H9 (cell line): ENCODE measurements at regions not wholly inside any gene's neighbourhood (a gene's known extent, or its start where the extent isn't known, plus 50 kb on each side); places are given as distances from the start of the nearest gene placed in this dataset.
A peak's percentile ranks its signal among the peaks of the same experiment; 100 is the strongest.

ENCODE experiments used
- DNase-seq: peaks from one replicate; pipeline ENCODE4 v3.0.0-alpha.2; 2017
- H2AFZ ChIP-seq: one replicate; pipeline ENCODE4 v1.6.1; 2013; ENCODE audit warnings: mild to moderate bottlenecking, low read length, control low read depth, moderate library complexity
- H2AK5ac ChIP-seq: 2 replicates; pipeline ENCODE4 v1.6.1; 2013; ENCODE audit warnings: low read length, control low read depth, mixed read lengths; ENCODE audit not compliant: insufficient read length
- H2BK120ac ChIP-seq: one replicate; pipeline ENCODE4 v1.6.1; 2013; ENCODE audit warnings: low read depth, mild to moderate bottlenecking, low read length, control low read depth, inconsistent platforms; ENCODE audit not compliant: poor library complexity, severe bottlenecking
- H2BK12ac ChIP-seq: 2 replicates; pipeline ENCODE4 v1.6.1; 2013; ENCODE audit warnings: low read length, control low read depth, mixed read lengths, low read depth; ENCODE audit not compliant: insufficient read length
- H2BK15ac ChIP-seq: 2 replicates; pipeline ENCODE4 v1.6.1; 2013; ENCODE audit warnings: low read depth, low read length, control low read depth
- H2BK20ac ChIP-seq: one replicate; pipeline ENCODE4 v1.6.1; 2013; ENCODE audit warnings: low read depth, mild to moderate bottlenecking, low read length, control low read depth, inconsistent platforms; ENCODE audit not compliant: poor library complexity, severe bottlenecking
- H2BK5ac ChIP-seq: 2 replicates; pipeline ENCODE4 v1.6.1; 2013; ENCODE audit warnings: low read length, control low read depth, mixed read lengths; ENCODE audit not compliant: insufficient read length
- H3K14ac ChIP-seq: 2 replicates; pipeline ENCODE4 v1.6.1; 2013; ENCODE audit warnings: low read length, control low read depth; ENCODE audit not compliant: insufficient read depth
- H3K18ac ChIP-seq: 2 replicates; pipeline ENCODE4 v1.6.1; 2013; ENCODE audit warnings: low read depth, mild to moderate bottlenecking, mixed read lengths, low read length, control low read depth; ENCODE audit not compliant: insufficient read length
- H3K23ac ChIP-seq: 2 replicates; pipeline ENCODE4 v1.6.1; 2013; ENCODE audit warnings: low read length, control low read depth, mixed read lengths, low read depth; ENCODE audit not compliant: insufficient read length
- H3K23me2 ChIP-seq: 2 replicates; pipeline ENCODE4 v1.6.1; 2013; ENCODE audit warnings: low read depth, mild to moderate bottlenecking, mixed read lengths, low read length, control low read depth; ENCODE audit not compliant: insufficient read length, poor library complexity, severe bottlenecking
- H3K27ac ChIP-seq: 2 replicates; pipeline ENCODE4 v1.5.1; 2013; ENCODE audit warnings: low read length, control low read depth, mixed read lengths, low read depth; ENCODE audit not compliant: insufficient read length
- H3K27me3 ChIP-seq: 2 replicates; pipeline ENCODE4 v1.6.1; 2013; ENCODE audit warnings: low read length, control low read depth, inconsistent platforms; ENCODE audit not compliant: insufficient read depth
- H3K4ac ChIP-seq: 2 replicates; pipeline ENCODE4 v1.6.1; 2013; ENCODE audit warnings: low read depth, mild to moderate bottlenecking, control low read depth, inconsistent platforms, low read length, moderate library complexity
- H3K4me1 ChIP-seq: 2 replicates; pipeline ENCODE4 v1.6.1; 2013; ENCODE audit warnings: low read length, control low read depth, inconsistent platforms; ENCODE audit not compliant: insufficient read depth
- H3K4me2 ChIP-seq: 2 replicates; pipeline ENCODE4 v1.6.1; 2013; ENCODE audit warnings: low read length, control low read depth, mixed read lengths; ENCODE audit not compliant: insufficient read length, insufficient read depth
- H3K56ac ChIP-seq: 2 replicates; pipeline ENCODE4 v1.6.1; 2013; ENCODE audit warnings: low read depth, mild to moderate bottlenecking, mixed read lengths, low read length, control low read depth; ENCODE audit not compliant: insufficient read length
- H3K79me1 ChIP-seq: 2 replicates; pipeline ENCODE4 v1.6.1; 2013; ENCODE audit warnings: low read depth, mild to moderate bottlenecking, moderate library complexity, low read length, control low read depth, inconsistent platforms; ENCODE audit not compliant: insufficient read depth, poor library complexity, severe bottlenecking
- H3K79me2 ChIP-seq: 2 replicates; pipeline ENCODE4 v1.6.1; 2013; ENCODE audit warnings: low read length, control low read depth, inconsistent platforms; ENCODE audit not compliant: insufficient read depth
- H3K9ac ChIP-seq: 2 replicates; pipeline ENCODE4 v1.6.1; 2013; ENCODE audit warnings: low read length, control low read depth, mixed read lengths; ENCODE audit not compliant: insufficient read length; ENCODE audit errors: extremely low read depth
- H3K9me3 ChIP-seq: one replicate; pipeline ENCODE4 v1.6.1; 2013; ENCODE audit warnings: low read depth, low read length, inconsistent platforms; ENCODE audit not compliant: control insufficient read depth
- H3T11ph ChIP-seq: one replicate; pipeline ENCODE4 v1.6.1; 2013; ENCODE audit warnings: mild to moderate bottlenecking, low read length, control low read depth, inconsistent platforms
- H4K20me1 ChIP-seq: one replicate; pipeline ENCODE4 v1.6.1; 2013; ENCODE audit not compliant: control insufficient read depth, insufficient read length, insufficient read depth
- H4K5ac ChIP-seq: 2 replicates; pipeline ENCODE4 v1.6.1; 2013; ENCODE audit warnings: low read depth, mild to moderate bottlenecking, mixed read lengths, low read length, control low read depth; ENCODE audit not compliant: insufficient read length
- H4K8ac ChIP-seq: replicated peaks from 2 replicates; pipeline ENCODE4 v1.6.1; 2013; ENCODE audit warnings: low read length, control low read depth, mixed read lengths, low read depth; ENCODE audit not compliant: insufficient read length
- H4K91ac ChIP-seq: 2 replicates; pipeline ENCODE4 v1.6.1; 2013; ENCODE audit warnings: low read depth, mild to moderate bottlenecking, moderate library complexity, mixed read lengths, low read length, control low read depth; ENCODE audit not compliant: insufficient read length
- H3K27ac Mint-ChIP-seq, 3 experiments: 2 replicates in 2 of 3; 3 replicates in 1 of 3; pipeline ENCODE4 v1.8.0; 2020 to 2021; ENCODE audit warnings: mixed read lengths in 3 of 3, mild to moderate bottlenecking in 1 of 3, moderate library complexity in 1 of 3
- H3K27me3 Mint-ChIP-seq: 2 replicates; pipeline ENCODE4 v1.8.0; 2021; ENCODE audit warnings: low read depth, mild to moderate bottlenecking, moderate library complexity, mixed read lengths
- H3K36me3 Mint-ChIP-seq, 3 experiments: 2 replicates in 2 of 3; 3 replicates in 1 of 3; pipeline ENCODE4 v1.8.0; 2020 to 2021; ENCODE audit warnings: low read depth in 3 of 3, mixed read lengths in 3 of 3; ENCODE audit not compliant: insufficient read depth in 1 of 3
- H3K4me1 Mint-ChIP-seq, 2 experiments: 2 replicates each; pipeline ENCODE4 v1.8.0; 2020; ENCODE audit warnings: mixed read lengths in 2 of 2
- H3K4me3 Mint-ChIP-seq, 2 experiments: 2 replicates in 1 of 2; 3 replicates in 1 of 2; pipeline ENCODE4 v1.8.0; 2020 to 2021; ENCODE audit warnings: mild to moderate bottlenecking in 2 of 2, mixed read lengths in 2 of 2, moderate library complexity in 1 of 2
- H3K9me3 Mint-ChIP-seq, 2 experiments: 2 replicates in 1 of 2; 3 replicates in 1 of 2; pipeline ENCODE4 v1.8.0; 2020; ENCODE audit warnings: mild to moderate bottlenecking in 2 of 2, mixed read lengths in 2 of 2, moderate library complexity in 1 of 2
- CTCF ChIP-seq: fragments of 200-600 bp; sonication (generic); conservative IDR thresholded peaks from 3 replicates; pipeline ENCODE4 v1.8.0; 2021; ENCODE audit warnings: antibody characterized with exemption, mild to moderate bottlenecking
- WGBS: extraction: QIAGEN DNeasy Blood & Tissue Kit; methylation state at CpG from one replicate; pipeline ENCODE4 v1.1.7; 2013; ENCODE audit warnings: missing lambda C conversion rate, low lambda C conversion rate, mixed read lengths; ENCODE audit not compliant: insufficient read length; ENCODE audit errors: extremely low coverage; 5-methylcytosine and 5-hydroxymethylcytosine counted together

- no peak overlapping the region for H3K14ac ChIP-seq
- no peaks in the 10 kb centered on the region for H3K23me2 ChIP-seq
- H3K27me3 ChIP-seq: no peaks in the 10 kb centered on the region
- no peak overlapping the region for H3K4me2 ChIP-seq
- H2BK15ac ChIP-seq: no peak overlapping the region
- H4K8ac ChIP-seq: no peak overlapping the region
- H4K5ac ChIP-seq: no peak overlapping the region
- Mint-ChIP-seq H3K27me3 (no peaks in the 10 kb centered on the region), H3K36me3 (no peaks in the 10 kb centered on the region), H3K27ac (peak overlapping the region in 1 of 3 experiments; percentile 84; a peak in 2 of 7 replicates), H3K4me3 (no peak overlapping the region), H3K4me1 (peaks cover 11 to 13% of the 10 kb centered on the region in 2 experiments), H3K9me3 (no peaks in the 10 kb centered on the region; a peak in 1 of 5 replicates)
- no peak overlapping the region for H3K18ac ChIP-seq
- no peaks in the 10 kb centered on the region for H3K79me1 ChIP-seq
- H2AFZ ChIP-seq: no peak overlapping the region
- TF ChIP-seq CTCF: no peak
- no peak overlapping the region for H2BK120ac ChIP-seq
- H3K4ac ChIP-seq: no peak overlapping the region
- no peaks in the 10 kb centered on the region for H3K9me3 ChIP-seq
- H4K20me1 ChIP-seq: no peaks in the 10 kb centered on the region
- H3K79me2 ChIP-seq: no peaks in the 10 kb centered on the region
- WGBS: no CpG with 5 or more reads among the region's 1 CpG
- no peak overlapping the region for H2AK5ac ChIP-seq
- H4K91ac ChIP-seq: no peak overlapping the region
- H3K23ac ChIP-seq: no peak overlapping the region
- no peak overlapping the region for H3K27ac ChIP-seq
- no peak for DNase-seq
- no peak overlapping the region for H2BK20ac ChIP-seq
- H3K9ac ChIP-seq: no peak overlapping the region
- H2BK5ac ChIP-seq: no peak overlapping the region
- H2BK12ac ChIP-seq: no peak overlapping the region
- H3T11ph ChIP-seq: no peak overlapping the region
- no peak overlapping the region for H3K56ac ChIP-seq
- peaks cover 6% of the 10 kb centered on the region; the same call in 1 of the 2 replicates for H3K4me1 ChIP-seq
These were observed 65.0 kb upstream of the DSC1 start for GRCh38 chr18:31227497-31228229.
